ENCODE measurements at regions not wholly inside any gene's neighbourhood (a gene's known extent, or its start where the extent isn't known, plus 50 kb on each side); places are given as distances from the start of the nearest gene placed in this dataset.
A peak's percentile ranks its signal among the peaks of the same experiment; 100 is the strongest.

DNA sequence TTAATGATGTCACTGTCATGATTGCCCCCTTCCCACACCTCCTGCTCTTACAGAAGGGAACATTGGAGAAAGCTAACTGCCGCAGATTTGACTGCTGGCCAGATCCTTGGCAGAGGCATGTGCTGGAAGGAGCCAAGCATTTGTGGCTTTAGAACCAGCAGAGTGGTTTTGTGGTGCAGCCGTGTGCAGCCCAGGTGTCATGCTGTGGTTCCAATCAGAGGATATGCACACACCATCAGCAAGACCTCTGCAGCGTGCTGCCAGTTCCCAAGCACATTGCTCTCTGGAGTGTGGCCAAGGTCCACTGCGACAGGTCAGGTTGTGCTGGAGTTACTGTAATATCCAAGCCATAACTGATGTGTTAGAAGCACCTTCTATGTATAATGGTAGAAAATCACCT lies 61.6 kb downstream of the OTOL1 start (continued):
- TF ChIP-seq, protein P1, sequence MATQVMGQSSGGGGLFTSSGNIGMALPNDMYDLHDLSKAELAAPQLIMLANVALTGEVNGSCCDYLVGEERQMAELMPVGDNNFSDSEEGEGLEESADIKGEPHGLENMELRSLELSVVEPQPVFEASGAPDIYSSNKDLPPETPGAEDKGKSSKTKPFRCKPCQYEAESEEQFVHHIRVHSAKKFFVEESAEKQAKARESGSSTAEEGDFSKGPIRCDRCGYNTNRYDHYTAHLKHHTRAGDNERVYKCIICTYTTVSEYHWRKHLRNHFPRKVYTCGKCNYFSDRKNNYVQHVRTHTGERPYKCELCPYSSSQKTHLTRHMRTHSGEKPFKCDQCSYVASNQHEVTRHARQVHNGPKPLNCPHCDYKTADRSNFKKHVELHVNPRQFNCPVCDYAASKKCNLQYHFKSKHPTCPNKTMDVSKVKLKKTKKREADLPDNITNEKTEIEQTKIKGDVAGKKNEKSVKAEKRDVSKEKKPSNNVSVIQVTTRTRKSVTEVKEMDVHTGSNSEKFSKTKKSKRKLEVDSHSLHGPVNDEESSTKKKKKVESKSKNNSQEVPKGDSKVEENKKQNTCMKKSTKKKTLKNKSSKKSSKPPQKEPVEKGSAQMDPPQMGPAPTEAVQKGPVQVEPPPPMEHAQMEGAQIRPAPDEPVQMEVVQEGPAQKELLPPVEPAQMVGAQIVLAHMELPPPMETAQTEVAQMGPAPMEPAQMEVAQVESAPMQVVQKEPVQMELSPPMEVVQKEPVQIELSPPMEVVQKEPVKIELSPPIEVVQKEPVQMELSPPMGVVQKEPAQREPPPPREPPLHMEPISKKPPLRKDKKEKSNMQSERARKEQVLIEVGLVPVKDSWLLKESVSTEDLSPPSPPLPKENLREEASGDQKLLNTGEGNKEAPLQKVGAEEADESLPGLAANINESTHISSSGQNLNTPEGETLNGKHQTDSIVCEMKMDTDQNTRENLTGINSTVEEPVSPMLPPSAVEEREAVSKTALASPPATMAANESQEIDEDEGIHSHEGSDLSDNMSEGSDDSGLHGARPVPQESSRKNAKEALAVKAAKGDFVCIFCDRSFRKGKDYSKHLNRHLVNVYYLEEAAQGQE (IDR thresholded peaks at IDR 0.05; ENCODE audit: low read depth, low read length) = no peak

DNA sequence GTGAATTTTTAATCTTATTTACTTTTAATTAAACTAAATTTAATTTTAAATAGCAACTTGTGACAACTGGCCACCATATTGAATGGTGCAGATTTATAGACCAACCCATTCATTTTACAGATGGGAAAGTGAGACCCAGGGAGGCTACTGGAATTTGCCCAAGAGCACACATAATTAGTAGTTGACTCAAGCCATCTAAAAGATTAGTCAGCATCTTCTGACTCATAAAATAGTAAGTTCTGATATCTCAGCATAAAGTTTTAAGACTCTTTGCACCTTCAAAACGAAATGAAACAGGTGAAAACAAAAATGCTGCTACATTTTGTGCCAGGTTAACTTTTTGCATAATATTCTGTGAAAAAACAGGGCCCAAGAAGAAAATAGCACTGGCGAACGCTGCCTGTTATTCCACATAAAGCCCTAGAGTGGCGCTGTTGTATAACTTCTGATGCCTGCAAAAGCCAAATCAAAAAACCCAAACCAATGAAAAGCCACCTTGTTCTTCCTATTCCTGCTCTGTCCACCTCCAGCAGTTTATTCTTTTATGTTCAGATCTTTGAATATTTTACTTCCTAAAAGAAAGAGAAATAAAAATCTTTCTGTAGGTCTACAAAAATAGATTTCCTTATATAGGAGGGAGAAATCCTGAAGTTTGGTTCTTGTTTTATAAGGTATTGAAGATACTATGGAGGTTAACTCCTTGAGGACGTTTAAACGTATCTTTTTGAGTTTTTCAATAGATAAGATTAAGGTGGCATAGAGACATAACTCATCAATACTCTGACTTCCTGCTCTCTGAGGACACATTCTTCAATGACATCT lies 62.8 kb downstream of the OTOL1 start:
- Histone ChIP-seq H3K36me3 (replicated peaks in 1 of 2; ENCODE audit: control insufficient read depth in 1 of 2, insufficient read depth in 2 of 2, low read length in 1 of 2) (no peaks in the 10 kb centered on the region), H3K4me1 (ENCODE audit: control insufficient read depth in 1 of 2, insufficient read depth in 2 of 2, low read depth in 1 of 2, low read length in 1 of 2) (peaks cover 0 to 28% of the 10 kb centered on the region in 2 experiments; a peak in 2 of 4 replicates), H3K9me3 (no peaks in the 10 kb centered on the region), H2AFZ (ENCODE audit: low read depth) (no peak overlapping the region), H3K27ac (ENCODE audit: low read depth in 2 of 2, low read length in 1 of 2) (no peak overlapping the region), H3K9me2 (no peaks in the 10 kb centered on the region), H3K4me3 (ENCODE audit: low read depth in 2 of 2, low read length in 1 of 2) (peak overlapping the region in 1 of 2 experiments; percentile 6; a peak in 1 of 4 replicates), H3K4me2 (no peak overlapping the region), H3K27me3 (ENCODE audit: insufficient read depth) (no peaks in the 10 kb centered on the region), H4K20me1 (ENCODE audit: insufficient read depth) (no peaks in the 10 kb centered on the region), H3F3A (replicated peaks; ENCODE audit: insufficient read depth) (no peaks in the 10 kb centered on the region), H3K79me2 (ENCODE audit: insufficient read depth) (no peaks in the 10 kb centered on the region), H3K9ac (no peak overlapping the region)
- WGBS (ENCODE audit: low lambda C conversion rate) = 20% methylated on average over 6 of the region's 6 CpGs
- ChIA-PET POLR2A (no interaction called here), CTCF (interaction anchor here (1.0 kb wide), 1 partner anchor 10 kb away, joined by 12 read pairs; no protein-coding TSS in a partner anchor)
- TF ChIP-seq, protein P2, sequence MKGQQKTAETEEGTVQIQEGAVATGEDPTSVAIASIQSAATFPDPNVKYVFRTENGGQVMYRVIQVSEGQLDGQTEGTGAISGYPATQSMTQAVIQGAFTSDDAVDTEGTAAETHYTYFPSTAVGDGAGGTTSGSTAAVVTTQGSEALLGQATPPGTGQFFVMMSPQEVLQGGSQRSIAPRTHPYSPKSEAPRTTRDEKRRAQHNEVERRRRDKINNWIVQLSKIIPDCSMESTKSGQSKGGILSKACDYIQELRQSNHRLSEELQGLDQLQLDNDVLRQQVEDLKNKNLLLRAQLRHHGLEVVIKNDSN (IDR thresholded peaks at IDR 0.05; ENCODE audit: borderline replicate concordance, low read depth) = no peak
- TF ChIP-seq GABPA (IDR thresholded peaks at IDR 0.05; ENCODE audit: low read depth) = no peak
- peak; percentile 88 for TF ChIP-seq RAD21 (IDR thresholded peaks at IDR 0.05; ENCODE audit: low read length)
- TF ChIP-seq FOSL2 (IDR thresholded peaks at IDR 0.05; ENCODE audit: borderline replicate concordance, low read depth) = peak; percentile 50; the same call in 1 of the 2 replicates
- TF ChIP-seq SMC3 (IDR thresholded peaks at IDR 0.05; ENCODE audit: low read depth, low read length) = peak; percentile 58
- peak; percentile 95 for TF ChIP-seq CTCF (IDR thresholded peaks at IDR 0.05)
- TF ChIP-seq JUND (IDR thresholded peaks at IDR 0.05) = 0 out of 2 replicates have a peak, but pooled peaks have one; percentile 25
- no peak for DNase-seq
